HPDE6-E6E7 (cell line): ENCODE measurements at regions not wholly inside any gene's neighbourhood (a gene's known extent, or its start where the extent isn't known, plus 50 kb on each side); places are given as distances from the start of the nearest gene placed in this dataset.
"Not testable (repeated sequence)": the region's sequence is repeated elsewhere in the genome, so short reads cannot be mapped to it uniquely, and the experiment has no call there.

Experiments
- DNase-seq: peaks from one replicate; pipeline ENCODE4 v3.0.0; 2011; ENCODE audit warnings: missing footprints; ENCODE audit errors: extremely low spot score

- DNase-seq = no peak
Measured at GRCh38 chr12:46519407-46519806, 146.8 kb upstream of the SLC38A2 start.

- DNase-seq = no peak
Measured at GRCh38 chr12:46518729-46519128, 146.2 kb upstream of the SLC38A2 start.

GRCh38 chr12:46518169-46518568 lies 145.6 kb upstream of the SLC38A2 start:
- DNase-seq = no peak

- DNase-seq = no peak
Measured at GRCh38 chr12:46517579-46517962, 145.0 kb upstream of the SLC38A2 start.

GRCh38 chr12:46516933-46517578 lies 144.5 kb upstream of the SLC38A2 start:
- no peak for DNase-seq

GRCh38 chr12:46516238-46516932 lies 143.8 kb upstream of the SLC38A2 start:
- no peak for DNase-seq

- DNase-seq = no peak
Measured at GRCh38 chr12:46515829-46516228, 143.3 kb upstream of the SLC38A2 start.

- no peak for DNase-seq
Measured at GRCh38 chr12:46514886-46515285, 142.3 kb upstream of the SLC38A2 start.

- DNase-seq = not testable (repeated sequence)
Measured at GRCh38 chr12:46510257-46510656, 137.7 kb upstream of the SLC38A2 start.

- no peak for DNase-seq
Measured at GRCh38 chr12:46509135-46509534, 136.6 kb upstream of the SLC38A2 start.

- DNase-seq = no peak
Measured at GRCh38 chr12:46508651-46509050, 136.1 kb upstream of the SLC38A2 start.

GRCh38 chr12:46507766-46508165 lies 135.2 kb upstream of the SLC38A2 start:
- no peak for DNase-seq

GRCh38 chr12:46506961-46507360 lies 134.4 kb upstream of the SLC38A2 start:
- no peak for DNase-seq

GRCh38 chr12:46506198-46506597 lies 133.6 kb upstream of the SLC38A2 start:
- DNase-seq = no peak

GRCh38 chr12:46504494-46504893 lies 131.9 kb upstream of the SLC38A2 start:
- no peak for DNase-seq

GRCh38 chr12:46503637-46504175 lies 131.1 kb upstream of the SLC38A2 start:
- DNase-seq = no peak

- DNase-seq = no peak
Measured at GRCh38 chr12:46500673-46501072, 128.1 kb upstream of the SLC38A2 start.

GRCh38 chr12:46499901-46500300 lies 127.3 kb upstream of the SLC38A2 start:
- DNase-seq = no peak

- no peak for DNase-seq
Measured at GRCh38 chr12:46499226-46499625, 126.7 kb upstream of the SLC38A2 start.

- no peak for DNase-seq
Measured at GRCh38 chr12:46497739-46498138, 125.2 kb upstream of the SLC38A2 start.

- no peak for DNase-seq
Measured at GRCh38 chr12:46494424-46494823, 121.9 kb upstream of the SLC38A2 start.

- DNase-seq = no peak
Measured at GRCh38 chr12:46493834-46494181, 121.2 kb upstream of the SLC38A2 start.

- peak; percentile 57 for DNase-seq
Measured at GRCh38 chr12:46493150-46493833, 120.7 kb upstream of the SLC38A2 start.
